DND-41 (cell line): ENCODE measurements at regions not wholly inside any gene's neighbourhood (a gene's known extent, or its start where the extent isn't known, plus 50 kb on each side); places are given as distances from the start of the nearest gene placed in this dataset.

Source experiments
- ATAC-seq: fragments of 200-7000 bp; cut with Tn5 transposase; 3 replicates; pipeline ENCODE4 v1.9.1; 2021; ENCODE audit warnings: low read depth; ENCODE audit not compliant: insufficient read depth
- DNase-seq: peaks from one replicate; pipeline ENCODE4 v3.0.0-alpha.2; 2020
- H2AFZ ChIP-seq: 2 replicates; pipeline ENCODE4 v1.6.0; 2012; ENCODE audit warnings: low read depth, low read length
- H3K27ac ChIP-seq: 2 replicates; pipeline ENCODE4 v1.5.1; 2012; ENCODE audit warnings: low read length, inconsistent platforms
- H3K27me3 ChIP-seq: fragments of 200-600 bp; sonication (generic); 2 replicates; pipeline ENCODE4 v1.6.0; 2012; ENCODE audit warnings: low read length, mild to moderate bottlenecking, inconsistent platforms; ENCODE audit not compliant: insufficient read depth, poor library complexity
- H3K36me3 ChIP-seq: 2 replicates; pipeline ENCODE4 v1.5.1; 2012; ENCODE audit warnings: low read length, inconsistent platforms; ENCODE audit not compliant: insufficient read depth
- H3K4me1 ChIP-seq: 2 replicates; pipeline ENCODE4 v1.5.1; 2012; ENCODE audit warnings: mild to moderate bottlenecking, low read length; ENCODE audit not compliant: insufficient read depth
- H3K4me2 ChIP-seq: 2 replicates; pipeline ENCODE4 v1.6.0; 2012; ENCODE audit warnings: mild to moderate bottlenecking, moderate library complexity, low read length, inconsistent platforms; ENCODE audit not compliant: insufficient read depth
- H3K4me3 ChIP-seq, 2 experiments: fragments of 200-600 bp in 1 of 2; shearing (Covaris generic) in 1 of 2; 2 replicates each; pipeline ENCODE4 v1.5.1; 2012 to 2016; ENCODE audit warnings: inconsistent platforms in 2 of 2, low read length in 2 of 2, mild to moderate bottlenecking in 2 of 2, low read depth in 1 of 2, moderate library complexity in 1 of 2
- H3K79me2 ChIP-seq: 2 replicates; pipeline ENCODE4 v1.6.0; 2012; ENCODE audit warnings: low read length, inconsistent platforms; ENCODE audit not compliant: insufficient read depth
- H3K9ac ChIP-seq: 2 replicates; pipeline ENCODE4 v1.6.0; 2012; ENCODE audit warnings: low read depth, mild to moderate bottlenecking, inconsistent platforms, low read length, moderate library complexity
- H3K9me3 ChIP-seq: 2 replicates; pipeline ENCODE4 v1.5.1; 2012; ENCODE audit warnings: low read length, moderate library complexity, mild to moderate bottlenecking, inconsistent platforms; ENCODE audit not compliant: insufficient read depth, severe bottlenecking
- H4K20me1 ChIP-seq: 2 replicates; pipeline ENCODE4 v1.6.0; 2012; ENCODE audit warnings: low read length; ENCODE audit not compliant: insufficient read depth
- EZH2 ChIP-seq: IDR thresholded peaks from 3 replicates; pipeline ENCODE4 v1.6.1; 2012; ENCODE audit warnings: borderline replicate concordance, low read depth, mild to moderate bottlenecking, moderate library complexity, low read length, inconsistent platforms; ENCODE audit not compliant: severe bottlenecking
- TF ChIP-seq, protein P1 (sequence below): IDR thresholded peaks from 2 replicates; pipeline ENCODE4 v1.5.1; 2012; ENCODE audit warnings: borderline replicate concordance, low read length, moderate library complexity, mild to moderate bottlenecking; ENCODE audit not compliant: poor library complexity, severe bottlenecking; ENCODE audit errors: extremely low read depth

DNA sequence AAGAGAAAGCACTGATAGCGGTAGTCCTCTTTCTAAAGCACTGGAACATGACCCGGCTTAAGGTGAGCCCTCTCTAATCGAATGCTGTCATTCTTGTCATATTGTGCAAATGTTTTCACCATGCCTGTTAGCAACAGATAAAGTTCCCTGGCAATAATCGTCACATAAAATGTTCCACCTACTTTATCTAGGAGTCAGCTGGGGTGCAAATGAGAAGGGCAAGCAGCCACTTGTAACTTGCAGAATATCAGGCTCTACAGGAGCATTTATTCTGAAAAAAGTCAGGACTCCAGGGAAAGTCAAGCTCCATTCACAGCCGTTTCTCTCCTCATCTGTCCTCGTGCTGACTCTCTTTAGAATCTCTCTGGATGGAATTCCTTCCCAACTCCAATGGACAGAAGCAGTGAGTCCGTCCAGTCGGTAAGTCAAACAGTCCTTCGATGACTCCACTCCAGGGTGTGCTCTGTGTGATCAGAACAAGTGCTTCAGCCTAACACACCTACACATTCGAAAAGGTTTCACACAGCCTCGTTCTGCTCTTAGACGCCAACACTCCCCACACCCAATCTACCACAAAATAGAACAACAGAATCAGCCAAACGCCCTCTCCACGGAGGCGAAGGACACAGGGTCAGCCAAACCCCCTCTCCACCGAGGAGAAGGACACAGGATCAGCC lies 101.7 kb upstream of the FRG1 start:
- Histone ChIP-seq H3K4me2 (no peak overlapping the region), H3K9me3 (no peaks in the 10 kb centered on the region), H3K9ac (no peak overlapping the region), H3K4me3 (no peak overlapping the region), H3K36me3 (no peaks in the 10 kb centered on the region), H2AFZ (no peak overlapping the region), H3K4me1 (no peaks in the 10 kb centered on the region), H4K20me1 (no peaks in the 10 kb centered on the region), H3K27me3 (no peaks in the 10 kb centered on the region), H3K27ac (no peak overlapping the region), H3K79me2 (no peaks in the 10 kb centered on the region)
- DNase-seq (no peak), ATAC-seq (no peak)
- TF ChIP-seq, protein P1, sequence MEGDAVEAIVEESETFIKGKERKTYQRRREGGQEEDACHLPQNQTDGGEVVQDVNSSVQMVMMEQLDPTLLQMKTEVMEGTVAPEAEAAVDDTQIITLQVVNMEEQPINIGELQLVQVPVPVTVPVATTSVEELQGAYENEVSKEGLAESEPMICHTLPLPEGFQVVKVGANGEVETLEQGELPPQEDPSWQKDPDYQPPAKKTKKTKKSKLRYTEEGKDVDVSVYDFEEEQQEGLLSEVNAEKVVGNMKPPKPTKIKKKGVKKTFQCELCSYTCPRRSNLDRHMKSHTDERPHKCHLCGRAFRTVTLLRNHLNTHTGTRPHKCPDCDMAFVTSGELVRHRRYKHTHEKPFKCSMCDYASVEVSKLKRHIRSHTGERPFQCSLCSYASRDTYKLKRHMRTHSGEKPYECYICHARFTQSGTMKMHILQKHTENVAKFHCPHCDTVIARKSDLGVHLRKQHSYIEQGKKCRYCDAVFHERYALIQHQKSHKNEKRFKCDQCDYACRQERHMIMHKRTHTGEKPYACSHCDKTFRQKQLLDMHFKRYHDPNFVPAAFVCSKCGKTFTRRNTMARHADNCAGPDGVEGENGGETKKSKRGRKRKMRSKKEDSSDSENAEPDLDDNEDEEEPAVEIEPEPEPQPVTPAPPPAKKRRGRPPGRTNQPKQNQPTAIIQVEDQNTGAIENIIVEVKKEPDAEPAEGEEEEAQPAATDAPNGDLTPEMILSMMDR, result no peak
- no peak for TF ChIP-seq EZH2

DNA sequence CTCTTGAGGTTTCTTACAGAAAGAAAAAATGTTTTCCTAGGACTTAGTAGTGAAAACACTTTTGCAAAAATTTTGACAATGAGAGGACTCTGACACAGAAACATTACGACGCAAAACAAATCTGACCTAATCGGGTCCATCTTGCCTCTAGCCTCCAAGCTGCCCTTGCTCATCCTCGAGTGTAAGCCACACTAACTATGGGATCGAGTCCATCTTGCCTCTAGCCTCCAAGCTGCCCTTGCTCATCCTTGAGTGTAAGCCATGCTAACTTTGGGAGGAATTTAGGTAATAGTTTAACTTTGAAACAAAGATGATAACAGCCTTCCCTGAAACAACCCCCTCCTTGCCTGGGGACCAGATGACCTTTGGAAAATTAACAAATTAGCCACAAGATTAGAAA lies 100.3 kb upstream of the FRG1 start:
- Histone ChIP-seq H3K27ac (no peak overlapping the region), H2AFZ (no peak overlapping the region), H3K9ac (no peak overlapping the region), H3K27me3 (no peaks in the 10 kb centered on the region), H4K20me1 (no peaks in the 10 kb centered on the region), H3K4me2 (no peak overlapping the region), H3K9me3 (no peaks in the 10 kb centered on the region), H3K4me1 (no peaks in the 10 kb centered on the region), H3K79me2 (no peaks in the 10 kb centered on the region), H3K4me3 (no peak overlapping the region), H3K36me3 (no peaks in the 10 kb centered on the region)
- TF ChIP-seq EZH2, result no peak
- TF ChIP-seq, protein P1, result no peak
- DNase-seq (no peak), ATAC-seq (no peak)

DNA sequence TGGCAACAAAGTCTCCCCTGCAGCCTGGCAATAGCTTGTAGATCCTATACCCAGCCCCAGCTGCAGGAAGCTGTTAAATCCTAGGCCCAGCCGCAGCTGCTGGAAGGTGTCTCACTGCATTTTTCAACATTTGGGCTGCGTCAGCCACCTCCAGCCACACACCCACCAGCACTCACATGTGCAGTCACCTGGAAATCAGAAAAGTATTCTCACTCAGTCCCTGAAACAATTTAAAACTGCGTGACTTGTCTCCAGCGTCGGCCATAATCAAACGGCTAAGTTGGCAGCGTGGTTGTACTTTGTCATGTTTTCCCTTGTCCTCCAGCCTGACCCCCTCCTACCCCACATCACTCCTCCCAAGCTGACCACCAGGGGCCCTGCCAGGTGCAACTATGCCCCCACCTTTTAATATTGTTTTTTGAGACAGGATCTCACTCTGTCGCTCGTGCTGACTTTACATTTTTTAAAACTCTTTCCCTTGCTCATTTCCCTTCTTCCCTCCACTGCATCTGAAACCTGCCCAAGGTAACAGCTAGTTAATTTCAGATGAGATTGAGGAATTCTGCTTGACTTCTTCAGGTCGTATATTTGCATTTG lies 97.2 kb upstream of the FRG1 start:
- no peak overlapping the region for H3K27ac ChIP-seq
- no peaks in the 10 kb centered on the region for H3K27me3 ChIP-seq
- H4K20me1 ChIP-seq, result no peaks in the 10 kb centered on the region
- no peaks in the 10 kb centered on the region for H3K36me3 ChIP-seq
- H3K4me3 ChIP-seq, result no peak overlapping the region
- H3K9ac ChIP-seq, result no peak overlapping the region
- DNase-seq (no peak), ATAC-seq (no peak)
- no peak overlapping the region for H3K4me2 ChIP-seq
- TF ChIP-seq, protein P1, result no peak
- no peak for TF ChIP-seq EZH2
- peaks cover 2% of the 10 kb centered on the region for H3K9me3 ChIP-seq
- no peaks in the 10 kb centered on the region for H3K4me1 ChIP-seq
- no peaks in the 10 kb centered on the region for H3K79me2 ChIP-seq
- H2AFZ ChIP-seq, result no peak overlapping the region
